Neural cell (in vitro differentiated cells): ENCODE measurements at regions not wholly inside any gene's neighbourhood (a gene's known extent, or its start where the extent isn't known, plus 50 kb on each side); places are given as distances from the start of the nearest gene placed in this dataset.

Source experiments
- H2AFZ ChIP-seq: fragments of 200-600, 300-800 bp; sonication (generic), shearing (Covaris generic); 2 replicates; pipeline ENCODE4 v1.6.0; 2014; ENCODE audit warnings: low read depth, mild to moderate bottlenecking, antibody characterized with exemption, low read length, moderate library complexity
- H3F3A ChIP-seq: fragments of 200-600 bp; shearing (Covaris generic); 2 replicates; pipeline ENCODE4 v1.6.1; 2016; ENCODE audit warnings: mild to moderate bottlenecking, moderate library complexity, mixed read lengths, antibody characterized with exemption, low read length; ENCODE audit not compliant: insufficient read depth, poor library complexity, severe bottlenecking
- H3K27ac ChIP-seq: fragments of 200-600, 300-800 bp; sonication (generic), shearing (Covaris generic); 2 replicates; pipeline ENCODE4 v1.5.1; 2014; ENCODE audit warnings: mild to moderate bottlenecking, low read length, moderate library complexity
- H3K27me3 ChIP-seq: fragments of 300-800, 200-600 bp; sonication (generic), shearing (Covaris generic); 2 replicates; pipeline ENCODE4 v1.6.0; 2014; ENCODE audit warnings: mild to moderate bottlenecking, low read depth, low read length, moderate library complexity; ENCODE audit not compliant: insufficient read depth
- H3K36me3 ChIP-seq: fragments of 300-800, 200-600 bp; sonication (generic), shearing (Covaris generic); 2 replicates; pipeline ENCODE4 v1.5.1; 2014; ENCODE audit warnings: mild to moderate bottlenecking, antibody characterized with exemption, low read length, moderate library complexity; ENCODE audit not compliant: insufficient read depth
- H3K4me2 ChIP-seq: fragments of 300-800, 200-600 bp; sonication (generic), shearing (Covaris generic); 2 replicates; pipeline ENCODE4 v1.6.0; 2014; ENCODE audit warnings: mild to moderate bottlenecking, low read length
- H3K4me3 ChIP-seq: fragments of 300-800, 200-600 bp; sonication (generic), shearing (Covaris generic); 2 replicates; pipeline ENCODE4 v1.5.1; 2014; ENCODE audit warnings: mild to moderate bottlenecking, low read length, moderate library complexity
- H3K79me2 ChIP-seq: fragments of 200-600 bp; shearing (Covaris generic); replicated peaks from 2 replicates; pipeline ENCODE4 v1.6.0; 2014; ENCODE audit warnings: mild to moderate bottlenecking, low read length, moderate library complexity; ENCODE audit not compliant: insufficient read depth
- H3K9ac ChIP-seq: fragments of 300-800, 200-600 bp; sonication (generic), shearing (Covaris generic); 2 replicates; pipeline ENCODE4 v1.6.1; 2016; ENCODE audit warnings: mild to moderate bottlenecking, low read length, mixed read lengths
- H3K9me2 ChIP-seq: fragments of 200-600 bp; shearing (Covaris generic); 2 replicates; pipeline ENCODE4 v1.6.1; 2016; ENCODE audit warnings: mild to moderate bottlenecking, low read length, mixed read lengths; ENCODE audit not compliant: insufficient read depth
- H3K9me3 ChIP-seq: fragments of 200-600, 300-800 bp; sonication (generic), shearing (Covaris generic); 2 replicates; pipeline ENCODE4 v1.6.1; 2016; ENCODE audit warnings: mild to moderate bottlenecking, mixed run types, low read length, moderate library complexity, mixed read lengths
- H4K20me1 ChIP-seq: fragments of 200-600 bp; shearing (Covaris generic); 2 replicates; pipeline ENCODE4 v1.6.1; 2016; ENCODE audit warnings: mild to moderate bottlenecking, mixed run types; ENCODE audit not compliant: insufficient read depth
- EP300 ChIP-seq: fragments of 450-650 bp; conservative IDR thresholded peaks from 2 replicates; pipeline ENCODE4 v1.6.1; 2014; ENCODE audit warnings: antibody characterized with exemption, mild to moderate bottlenecking, moderate library complexity; ENCODE audit not compliant: poor library complexity, severe bottlenecking
- EZH2 ChIP-seq: fragments of 200-600, 300-800 bp; shearing (Covaris generic), sonication (generic); IDR thresholded peaks from 2 replicates; pipeline ENCODE4 v1.6.1; 2014; ENCODE audit warnings: antibody characterized with exemption, low read length, borderline replicate concordance, mild to moderate bottlenecking; ENCODE audit not compliant: insufficient read depth, poor library complexity, severe bottlenecking
- MXI1 ChIP-seq: fragments of 450-650 bp; conservative IDR thresholded peaks from 2 replicates; pipeline ENCODE4 v1.6.1; 2014; ENCODE audit warnings: antibody characterized with exemption, mild to moderate bottlenecking; ENCODE audit not compliant: poor library complexity, severe bottlenecking
- POLR2AphosphoS5 ChIP-seq: IDR thresholded peaks from 2 replicates; pipeline ENCODE4 v1.6.1; 2012
- RAD21 ChIP-seq: fragments of 450-650 bp; conservative IDR thresholded peaks from 2 replicates; pipeline ENCODE4 v1.6.1; 2014; ENCODE audit warnings: antibody characterized with exemption, mild to moderate bottlenecking, moderate library complexity
- SMC3 ChIP-seq: fragments of 450-650 bp; conservative IDR thresholded peaks from 2 replicates; pipeline ENCODE4 v1.6.1; 2014; ENCODE audit warnings: antibody characterized with exemption, mild to moderate bottlenecking, moderate library complexity; ENCODE audit not compliant: poor library complexity
- TAF1 ChIP-seq: IDR thresholded peaks from 2 replicates; pipeline ENCODE4 v1.6.1; 2012; ENCODE audit warnings: low read depth
- TF ChIP-seq, protein P1 (sequence below): fragments of 450-650 bp; IDR thresholded peaks from 2 replicates; pipeline ENCODE4 v1.5.1; 2014; ENCODE audit warnings: antibody characterized with exemption, mild to moderate bottlenecking, moderate library complexity; ENCODE audit not compliant: poor library complexity, severe bottlenecking
- TF ChIP-seq, protein P2 (sequence below): IDR thresholded peaks from 2 replicates; pipeline ENCODE4 v1.6.1; 2012; ENCODE audit warnings: borderline replicate concordance

DNA sequence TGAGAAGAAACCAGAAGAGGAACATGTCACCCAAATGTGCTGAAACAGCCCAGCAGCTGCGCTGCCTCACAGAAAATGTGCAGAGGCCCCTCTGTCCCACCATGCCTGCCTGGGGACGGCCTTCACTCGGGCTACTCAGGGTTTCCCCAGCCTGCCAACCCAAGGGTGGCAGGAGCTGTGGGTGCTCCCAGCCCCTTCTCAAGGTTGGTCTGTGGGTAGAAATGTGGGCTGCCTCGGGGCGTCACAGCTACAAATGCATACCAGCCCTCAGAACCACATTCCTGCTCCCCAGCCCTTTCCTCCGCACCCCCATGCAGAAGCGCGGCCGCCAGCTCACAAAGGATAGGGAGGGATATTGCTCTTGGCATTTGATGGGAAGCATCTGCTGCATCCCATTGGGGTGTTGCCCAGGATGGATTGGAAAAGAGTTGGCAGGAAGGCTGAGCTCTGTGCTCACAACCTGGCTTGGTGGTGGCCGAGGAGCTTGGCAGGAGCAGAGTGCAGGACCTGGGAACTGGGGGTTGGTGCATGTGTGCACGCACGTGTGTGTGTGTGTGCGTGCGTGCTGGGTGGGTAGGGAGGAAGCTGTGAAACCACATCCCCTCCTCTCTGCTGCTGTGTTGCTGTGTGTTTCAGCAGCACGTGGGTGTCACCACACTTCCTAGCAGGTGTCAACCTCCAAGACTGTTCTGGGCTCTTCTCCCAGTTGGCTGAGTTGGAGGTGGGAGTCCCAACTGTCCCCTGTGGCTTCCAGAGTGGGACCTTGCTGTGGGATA lies 304.4 kb downstream of the SEC14L1 start:
- no peak overlapping the region for H2AFZ ChIP-seq
- no peak overlapping the region for H3K4me2 ChIP-seq
- H3K9me2 ChIP-seq = no peaks in the 10 kb centered on the region
- no peaks in the 10 kb centered on the region for H3K27me3 ChIP-seq
- no peaks in the 10 kb centered on the region for H4K20me1 ChIP-seq
- H3K36me3 ChIP-seq = peaks cover 5% of the 10 kb centered on the region
- peaks cover 15% of the 10 kb centered on the region for H3K79me2 ChIP-seq
- H3K9me3 ChIP-seq = no peaks in the 10 kb centered on the region
- H3F3A ChIP-seq = no peaks in the 10 kb centered on the region
- H3K9ac ChIP-seq = no peak overlapping the region
- TF ChIP-seq POLR2AphosphoS5 (no peak), RAD21 (no peak), MXI1 (no peak), EP300 (no peak), EZH2 (no peak), TAF1 (no peak), SMC3 (no peak)
- TF ChIP-seq, protein P1, sequence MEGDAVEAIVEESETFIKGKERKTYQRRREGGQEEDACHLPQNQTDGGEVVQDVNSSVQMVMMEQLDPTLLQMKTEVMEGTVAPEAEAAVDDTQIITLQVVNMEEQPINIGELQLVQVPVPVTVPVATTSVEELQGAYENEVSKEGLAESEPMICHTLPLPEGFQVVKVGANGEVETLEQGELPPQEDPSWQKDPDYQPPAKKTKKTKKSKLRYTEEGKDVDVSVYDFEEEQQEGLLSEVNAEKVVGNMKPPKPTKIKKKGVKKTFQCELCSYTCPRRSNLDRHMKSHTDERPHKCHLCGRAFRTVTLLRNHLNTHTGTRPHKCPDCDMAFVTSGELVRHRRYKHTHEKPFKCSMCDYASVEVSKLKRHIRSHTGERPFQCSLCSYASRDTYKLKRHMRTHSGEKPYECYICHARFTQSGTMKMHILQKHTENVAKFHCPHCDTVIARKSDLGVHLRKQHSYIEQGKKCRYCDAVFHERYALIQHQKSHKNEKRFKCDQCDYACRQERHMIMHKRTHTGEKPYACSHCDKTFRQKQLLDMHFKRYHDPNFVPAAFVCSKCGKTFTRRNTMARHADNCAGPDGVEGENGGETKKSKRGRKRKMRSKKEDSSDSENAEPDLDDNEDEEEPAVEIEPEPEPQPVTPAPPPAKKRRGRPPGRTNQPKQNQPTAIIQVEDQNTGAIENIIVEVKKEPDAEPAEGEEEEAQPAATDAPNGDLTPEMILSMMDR = no peak
- TF ChIP-seq, protein P2, sequence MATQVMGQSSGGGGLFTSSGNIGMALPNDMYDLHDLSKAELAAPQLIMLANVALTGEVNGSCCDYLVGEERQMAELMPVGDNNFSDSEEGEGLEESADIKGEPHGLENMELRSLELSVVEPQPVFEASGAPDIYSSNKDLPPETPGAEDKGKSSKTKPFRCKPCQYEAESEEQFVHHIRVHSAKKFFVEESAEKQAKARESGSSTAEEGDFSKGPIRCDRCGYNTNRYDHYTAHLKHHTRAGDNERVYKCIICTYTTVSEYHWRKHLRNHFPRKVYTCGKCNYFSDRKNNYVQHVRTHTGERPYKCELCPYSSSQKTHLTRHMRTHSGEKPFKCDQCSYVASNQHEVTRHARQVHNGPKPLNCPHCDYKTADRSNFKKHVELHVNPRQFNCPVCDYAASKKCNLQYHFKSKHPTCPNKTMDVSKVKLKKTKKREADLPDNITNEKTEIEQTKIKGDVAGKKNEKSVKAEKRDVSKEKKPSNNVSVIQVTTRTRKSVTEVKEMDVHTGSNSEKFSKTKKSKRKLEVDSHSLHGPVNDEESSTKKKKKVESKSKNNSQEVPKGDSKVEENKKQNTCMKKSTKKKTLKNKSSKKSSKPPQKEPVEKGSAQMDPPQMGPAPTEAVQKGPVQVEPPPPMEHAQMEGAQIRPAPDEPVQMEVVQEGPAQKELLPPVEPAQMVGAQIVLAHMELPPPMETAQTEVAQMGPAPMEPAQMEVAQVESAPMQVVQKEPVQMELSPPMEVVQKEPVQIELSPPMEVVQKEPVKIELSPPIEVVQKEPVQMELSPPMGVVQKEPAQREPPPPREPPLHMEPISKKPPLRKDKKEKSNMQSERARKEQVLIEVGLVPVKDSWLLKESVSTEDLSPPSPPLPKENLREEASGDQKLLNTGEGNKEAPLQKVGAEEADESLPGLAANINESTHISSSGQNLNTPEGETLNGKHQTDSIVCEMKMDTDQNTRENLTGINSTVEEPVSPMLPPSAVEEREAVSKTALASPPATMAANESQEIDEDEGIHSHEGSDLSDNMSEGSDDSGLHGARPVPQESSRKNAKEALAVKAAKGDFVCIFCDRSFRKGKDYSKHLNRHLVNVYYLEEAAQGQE = no peak
- H3K27ac ChIP-seq = no peak overlapping the region
- H3K4me3 ChIP-seq = no peak overlapping the region

DNA sequence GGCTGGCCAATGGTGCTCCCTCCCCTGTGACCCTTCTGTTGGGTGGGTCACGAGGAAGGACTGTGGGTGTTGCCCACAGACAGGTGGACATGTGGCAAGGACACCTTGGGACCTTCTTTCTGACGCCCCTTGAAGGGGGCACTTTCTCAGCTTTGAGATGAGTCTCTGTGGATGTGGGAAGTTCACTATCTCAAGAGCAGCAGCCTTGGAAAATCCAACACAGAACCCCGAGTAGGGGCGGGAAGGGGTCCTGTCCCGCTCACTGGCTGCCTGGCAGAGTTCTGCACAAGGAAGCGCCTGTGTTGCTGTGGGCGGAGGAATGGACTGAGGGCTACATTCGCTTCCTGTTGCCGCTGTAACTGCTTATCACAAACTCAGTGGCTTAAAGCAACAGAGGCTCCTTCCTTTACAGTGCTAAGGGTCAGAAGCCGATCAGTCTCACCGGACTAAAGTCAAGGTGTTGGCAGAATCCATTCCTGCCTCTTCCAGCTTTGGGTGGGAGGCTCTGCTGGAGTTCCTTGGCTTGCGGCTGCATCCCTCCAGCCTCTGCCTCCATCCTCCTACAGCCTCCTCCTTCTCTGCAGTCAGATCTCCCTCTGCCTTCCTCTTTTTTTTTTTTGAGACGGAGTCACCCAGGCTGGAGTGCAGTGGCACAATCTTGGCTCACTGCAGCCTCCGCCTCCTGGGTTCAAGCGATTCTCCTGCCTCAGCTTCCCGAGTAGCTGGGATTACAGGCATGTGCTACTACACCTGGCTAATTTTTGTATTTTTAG lies 305.2 kb downstream of the SEC14L1 start:
- H3K9ac ChIP-seq = no peak overlapping the region
- no peaks in the 10 kb centered on the region for H3F3A ChIP-seq
- no peaks in the 10 kb centered on the region for H3K9me2 ChIP-seq
- no peaks in the 10 kb centered on the region for H3K27me3 ChIP-seq
- no peak overlapping the region for H3K4me2 ChIP-seq
- TF ChIP-seq POLR2AphosphoS5 (no peak), TAF1 (no peak), EZH2 (no peak), SMC3 (no peak), RAD21 (no peak), EP300 (no peak)
- TF ChIP-seq, protein P1 = no peak
- TF ChIP-seq, protein P2 = no peak
- peaks cover 5% of the 10 kb centered on the region for H3K36me3 ChIP-seq
- H3K79me2 ChIP-seq = peaks cover 23% of the 10 kb centered on the region
- H2AFZ ChIP-seq = no peak overlapping the region
- H3K27ac ChIP-seq = no peak overlapping the region
- H3K4me3 ChIP-seq = no peak overlapping the region
- H3K9me3 ChIP-seq = no peaks in the 10 kb centered on the region
- no peaks in the 10 kb centered on the region for H4K20me1 ChIP-seq
